Stimulated activated CD8-positive, alpha-beta memory T cell treated with anti-CD3 and anti-CD28 coated beads, Interleukin-4, amount 100 ng/mL, for 1 hour (primary cell): ENCODE measurements at regions not wholly inside any gene's neighbourhood (a gene's known extent, or its start where the extent isn't known, plus 50 kb on each side); places are given as distances from the start of the nearest gene placed in this dataset.

Experiments used
- DNase-seq, 2 donors: peaks; one replicate each; pipeline ENCODE4 v3.0.0-alpha.2; 2020; ENCODE audit warnings: low read depth in 2 of 2, low spot score in 1 of 2

- DNase-seq, result no peak
Measured at GRCh38 chr6:14625173-14625895, 507.8 kb downstream of the CD83 start.

GRCh38 chr6:14626556-14626955 is 509.0 kb downstream of the CD83 start:
- no peak for DNase-seq

DNA sequence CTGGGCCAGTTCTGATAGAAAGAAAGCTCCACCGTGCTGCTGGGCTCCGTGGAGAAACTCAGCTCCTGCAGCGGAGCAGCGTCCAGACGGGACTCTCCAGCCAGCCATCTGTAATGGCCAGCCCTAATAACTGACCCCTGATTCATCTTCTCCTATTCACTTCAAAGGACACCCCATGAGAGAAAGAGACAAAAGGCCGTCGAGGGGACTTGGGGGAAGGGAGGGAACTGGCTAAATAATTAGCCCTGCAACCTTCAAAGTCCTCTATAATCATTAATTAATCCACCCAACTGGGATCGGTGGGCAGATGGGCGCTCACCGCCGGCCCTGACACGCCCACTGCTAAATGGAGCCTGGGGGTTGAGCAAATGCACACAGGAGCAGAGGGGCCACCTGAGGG is 512.4 kb downstream of the CD83 start:
- no peak for DNase-seq

DNA sequence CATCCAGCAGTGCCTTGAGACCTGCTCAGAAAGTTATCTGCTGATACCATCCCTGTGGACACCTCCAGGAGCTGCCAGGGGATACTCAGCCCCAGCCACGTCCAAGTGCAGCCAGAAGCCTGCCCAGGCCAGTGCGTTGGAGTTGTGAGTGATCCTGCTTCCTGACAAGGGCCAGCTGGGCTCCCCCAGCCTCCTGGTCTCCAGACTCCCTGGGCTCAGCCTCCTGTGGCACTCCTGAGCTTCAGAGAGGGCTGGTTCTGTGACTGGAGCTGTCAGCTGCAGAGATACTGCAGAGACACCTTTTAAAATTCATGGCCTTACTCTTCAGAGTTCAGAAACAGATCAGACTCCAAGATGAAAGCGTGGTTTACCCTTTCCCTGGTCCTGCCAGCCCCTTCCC is 515.9 kb downstream of the CD83 start:
- DNase-seq, result no peak

DNA sequence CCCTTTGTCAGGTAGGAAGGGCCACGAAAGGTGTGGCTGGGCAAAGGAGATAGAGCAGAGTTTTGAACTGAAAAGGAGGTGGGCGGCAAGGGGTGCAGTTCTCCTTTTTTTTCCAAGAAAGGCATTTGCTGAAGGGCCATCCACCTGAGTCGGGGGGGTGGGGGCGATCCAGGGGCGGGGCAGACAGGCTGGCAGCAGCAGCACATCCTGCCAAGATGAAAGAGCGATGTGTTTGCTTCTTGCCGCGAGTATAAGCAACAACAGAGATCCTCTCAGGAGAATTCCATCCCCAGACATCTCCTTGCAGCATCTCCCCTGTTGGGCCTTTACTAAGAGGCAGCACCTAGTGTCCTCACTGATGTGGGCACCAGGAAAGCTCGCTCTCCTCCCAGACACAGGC is 516.5 kb downstream of the CD83 start:
- DNase-seq, result no peak

DNA sequence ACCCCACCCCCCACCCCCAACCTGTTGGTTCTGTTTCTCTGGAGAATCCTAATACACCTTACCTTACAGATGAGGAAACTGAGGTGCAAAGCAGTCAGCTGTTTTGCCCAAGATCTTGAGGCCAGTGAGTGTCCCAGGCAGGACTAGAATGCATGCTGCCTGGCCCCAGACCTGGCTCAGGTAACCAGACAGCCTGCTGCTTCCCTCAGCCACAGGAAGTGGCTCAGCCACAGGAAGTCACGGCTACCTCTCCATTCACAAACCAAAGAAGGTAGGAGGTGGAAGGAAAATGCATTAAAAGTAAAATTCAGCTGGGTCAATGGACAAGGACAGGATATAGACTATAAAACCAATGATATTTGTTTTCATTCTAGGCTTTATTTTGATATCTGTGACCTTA is 517.6 kb downstream of the CD83 start:
- DNase-seq, result no peak

DNA sequence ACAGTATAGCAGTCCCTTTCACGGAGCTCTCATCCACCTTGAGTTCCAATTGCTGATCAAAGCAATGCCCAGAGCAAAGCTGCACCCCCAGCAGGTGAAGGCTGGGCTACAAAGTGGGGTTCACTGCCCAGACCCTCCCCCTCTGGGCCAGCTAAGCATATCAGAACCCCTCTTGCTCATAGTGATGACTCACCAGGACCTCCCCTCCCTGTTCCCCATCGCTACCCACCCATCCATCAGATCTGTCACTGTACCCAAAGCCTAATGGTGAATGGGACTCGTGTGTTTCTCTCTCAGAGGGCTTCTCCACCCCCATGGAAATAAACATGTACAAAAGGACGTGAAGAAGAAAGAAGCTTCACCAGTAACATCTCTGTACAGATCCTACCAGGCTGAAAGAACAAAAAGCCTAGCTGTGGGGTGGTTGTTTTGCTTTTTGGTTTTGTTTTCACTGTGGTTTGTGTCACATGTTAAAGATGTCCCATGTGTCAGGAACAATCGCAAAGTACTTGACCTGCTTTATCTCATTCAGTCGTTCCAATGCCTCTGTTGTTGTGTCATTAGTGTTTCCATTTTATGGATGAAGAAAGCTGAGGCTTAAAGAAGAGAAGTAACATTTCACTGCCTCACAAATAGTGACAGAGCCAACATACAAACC is 518.5 kb downstream of the CD83 start:
- no peak for DNase-seq

DNA sequence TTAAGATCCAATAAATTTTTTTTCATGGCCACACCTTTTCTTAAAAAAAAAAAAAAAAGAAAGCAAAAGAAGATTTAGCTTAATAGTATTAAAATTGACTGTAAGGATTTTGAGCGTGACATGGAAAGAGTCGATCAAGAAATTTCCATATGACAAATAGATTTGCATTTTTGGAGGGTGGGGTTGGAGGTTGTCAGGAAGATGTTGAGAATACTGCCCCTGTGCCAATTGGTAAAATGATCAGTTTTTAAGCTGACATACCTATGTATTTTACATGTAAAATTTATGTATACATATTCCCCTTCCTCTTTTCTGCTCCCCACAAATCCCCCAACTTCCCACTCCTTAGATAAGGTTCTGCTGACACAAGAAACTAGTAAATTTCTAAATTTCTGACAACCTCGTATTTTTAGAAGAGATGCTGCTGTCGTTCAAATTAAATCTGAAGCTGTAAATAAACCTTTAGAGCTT is 520.9 kb downstream of the CD83 start:
- DNase-seq, result no peak

- no peak for DNase-seq
Measured at GRCh38 chr6:14638906-14639761, 521.6 kb downstream of the CD83 start.

GRCh38 chr6:14639983-14640599 is 522.5 kb downstream of the CD83 start:
- DNase-seq, result no peak

DNA sequence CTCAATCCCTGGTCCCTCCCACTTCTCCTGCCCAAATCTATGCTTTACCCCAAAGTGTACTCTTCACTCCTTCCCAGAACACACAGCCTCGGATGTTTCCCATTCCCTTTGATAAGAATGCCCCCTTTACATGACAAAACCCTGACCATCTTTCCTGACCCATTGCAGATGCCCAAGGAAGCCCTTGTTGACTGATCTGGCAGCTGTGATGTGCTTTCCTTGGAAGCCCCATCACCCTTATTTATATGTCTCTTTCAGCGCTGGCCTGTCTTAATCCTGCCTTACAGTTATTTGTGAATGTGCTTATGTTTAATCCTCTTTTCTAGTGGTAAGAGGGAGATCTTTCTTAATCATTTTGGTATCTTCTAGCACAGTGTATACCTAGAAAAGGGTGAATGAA is 523.1 kb downstream of the CD83 start:
- DNase-seq, result no peak

- DNase-seq, result no peak
Measured at GRCh38 chr6:14641423-14642135, 524.0 kb downstream of the CD83 start.

GRCh38 chr6:14642136-14642505 is 524.5 kb downstream of the CD83 start:
- no peak for DNase-seq

- no peak for DNase-seq
Measured at GRCh38 chr6:14642842-14643241, 525.3 kb downstream of the CD83 start.

DNA sequence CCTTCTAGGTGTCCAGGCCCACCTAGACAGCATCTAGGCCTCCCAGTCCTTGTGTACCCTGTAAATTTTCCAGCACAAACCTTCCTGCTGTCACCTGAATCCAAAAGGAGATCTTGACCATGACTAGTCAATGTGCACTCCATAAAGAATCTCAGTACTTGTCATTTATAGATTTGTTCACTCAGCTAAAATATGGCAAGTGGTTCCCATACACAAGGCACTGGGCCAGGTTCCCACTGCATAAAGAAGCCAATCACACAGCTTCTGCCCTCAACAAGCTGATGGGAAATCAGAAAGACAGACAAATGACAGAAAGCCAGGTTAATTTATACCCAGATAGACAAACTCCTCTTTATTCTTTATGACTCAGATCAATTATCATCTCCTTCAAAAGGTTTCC is 526.8 kb downstream of the CD83 start:
- DNase-seq, result no peak

GRCh38 chr6:14645221-14645620 is 527.6 kb downstream of the CD83 start:
- DNase-seq, result no peak

- DNase-seq, result no peak
Measured at GRCh38 chr6:14645841-14646240, 528.3 kb downstream of the CD83 start.

DNA sequence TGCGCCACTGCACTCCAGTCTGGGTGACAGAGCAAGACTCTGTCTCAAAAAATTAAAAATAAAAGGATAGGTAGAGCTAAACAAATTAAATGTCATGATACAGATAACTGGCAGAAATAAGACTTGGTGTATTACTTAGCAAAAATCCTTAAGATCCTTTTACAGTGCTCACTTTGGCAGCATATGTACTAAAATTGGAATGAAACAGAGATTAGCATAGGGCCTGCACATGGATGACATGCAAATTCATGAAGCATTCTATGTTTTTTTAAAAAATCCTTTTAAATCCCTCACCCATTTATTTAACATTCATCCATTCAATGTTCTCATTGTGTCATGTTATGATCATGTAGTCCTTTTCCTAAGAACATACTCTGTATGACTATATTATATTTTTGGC is 528.8 kb downstream of the CD83 start:
- no peak for DNase-seq

- DNase-seq, result no peak
Measured at GRCh38 chr6:14647357-14647756, 529.8 kb downstream of the CD83 start.

- no peak for DNase-seq
Measured at GRCh38 chr6:14652536-14652935, 535.0 kb downstream of the CD83 start.
